BJ (cell line): ENCODE measurements at regions not wholly inside any gene's neighbourhood (a gene's known extent, or its start where the extent isn't known, plus 50 kb on each side); places are given as distances from the start of the nearest gene placed in this dataset.

ENCODE experiments used
- CTCF ChIA-PET: fragments of 350-600 bp; formaldehyde crosslinking; extraction: SDS; loops from one replicate; lab custom pipeline; 2021; ENCODE audit warnings: antibody characterized with exemption, inconsistent platforms; lab: Yijun Ruan, JAX
- POLR2A ChIA-PET: fragments of 300-600 bp; sonication (Branson Sonifier 250); formaldehyde crosslinking; extraction: SDS; loops from one replicate; lab custom pipeline; 2021; ENCODE audit warnings: antibody characterized with exemption; lab: Charles Lee
- DNase-seq: peaks from one replicate; pipeline ENCODE4 v3.0.0-alpha.2; 2011; ENCODE audit warnings: low read depth
- H3K27me3 ChIP-seq: 2 replicates; pipeline ENCODE4 v1.6.0; 2011; ENCODE audit warnings: low read length; ENCODE audit not compliant: control insufficient read depth, insufficient read depth
- H3K36me3 ChIP-seq: 2 replicates; pipeline ENCODE4 v1.5.1; 2011; ENCODE audit warnings: low read length; ENCODE audit not compliant: control insufficient read depth, insufficient read depth
- H3K4me3 ChIP-seq: 2 replicates; pipeline ENCODE4 v1.5.1; 2011; ENCODE audit warnings: low read depth, mild to moderate bottlenecking, control low read depth, low read length
- TF ChIP-seq, protein P1 (sequence below): IDR thresholded peaks from 2 replicates; pipeline ENCODE4 v1.5.1; 2011; ENCODE audit warnings: low read depth, mild to moderate bottlenecking, control low read depth, inconsistent platforms, low read length, moderate library complexity; ENCODE audit not compliant: insufficient read depth

DNA sequence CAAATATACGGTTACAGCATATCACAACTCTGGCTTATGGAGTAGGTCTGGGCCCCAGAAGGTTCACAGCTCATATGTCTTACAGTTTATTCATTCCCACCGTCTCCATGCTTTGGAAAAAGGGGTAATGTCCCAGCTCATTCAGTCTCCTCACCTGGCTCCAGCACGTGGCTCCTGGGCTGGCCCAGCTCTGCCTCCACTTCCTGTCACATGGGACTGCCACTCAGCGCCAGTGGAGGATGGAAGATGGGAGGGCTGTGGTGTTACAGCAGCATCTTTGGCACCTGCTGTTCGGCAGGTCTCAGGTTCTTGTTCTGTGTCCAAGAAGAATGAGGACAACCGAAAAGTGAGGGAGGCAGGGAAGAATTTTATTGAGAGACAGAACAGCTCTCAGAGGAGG lies 216.3 kb upstream of the ATXN7L3B start:
- TF ChIP-seq, protein P1, sequence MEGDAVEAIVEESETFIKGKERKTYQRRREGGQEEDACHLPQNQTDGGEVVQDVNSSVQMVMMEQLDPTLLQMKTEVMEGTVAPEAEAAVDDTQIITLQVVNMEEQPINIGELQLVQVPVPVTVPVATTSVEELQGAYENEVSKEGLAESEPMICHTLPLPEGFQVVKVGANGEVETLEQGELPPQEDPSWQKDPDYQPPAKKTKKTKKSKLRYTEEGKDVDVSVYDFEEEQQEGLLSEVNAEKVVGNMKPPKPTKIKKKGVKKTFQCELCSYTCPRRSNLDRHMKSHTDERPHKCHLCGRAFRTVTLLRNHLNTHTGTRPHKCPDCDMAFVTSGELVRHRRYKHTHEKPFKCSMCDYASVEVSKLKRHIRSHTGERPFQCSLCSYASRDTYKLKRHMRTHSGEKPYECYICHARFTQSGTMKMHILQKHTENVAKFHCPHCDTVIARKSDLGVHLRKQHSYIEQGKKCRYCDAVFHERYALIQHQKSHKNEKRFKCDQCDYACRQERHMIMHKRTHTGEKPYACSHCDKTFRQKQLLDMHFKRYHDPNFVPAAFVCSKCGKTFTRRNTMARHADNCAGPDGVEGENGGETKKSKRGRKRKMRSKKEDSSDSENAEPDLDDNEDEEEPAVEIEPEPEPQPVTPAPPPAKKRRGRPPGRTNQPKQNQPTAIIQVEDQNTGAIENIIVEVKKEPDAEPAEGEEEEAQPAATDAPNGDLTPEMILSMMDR, result no peak
- ChIA-PET CTCF (interaction anchor here (0.9 kb wide), 1 partner anchor 15 kb away, joined by 3 read pairs; no protein-coding TSS in a partner anchor), POLR2A (no interaction called here)
- no peak overlapping the region for H3K4me3 ChIP-seq
- no peaks in the 10 kb centered on the region for H3K27me3 ChIP-seq
- no peaks in the 10 kb centered on the region for H3K36me3 ChIP-seq
- DNase-seq, result no peak

DNA sequence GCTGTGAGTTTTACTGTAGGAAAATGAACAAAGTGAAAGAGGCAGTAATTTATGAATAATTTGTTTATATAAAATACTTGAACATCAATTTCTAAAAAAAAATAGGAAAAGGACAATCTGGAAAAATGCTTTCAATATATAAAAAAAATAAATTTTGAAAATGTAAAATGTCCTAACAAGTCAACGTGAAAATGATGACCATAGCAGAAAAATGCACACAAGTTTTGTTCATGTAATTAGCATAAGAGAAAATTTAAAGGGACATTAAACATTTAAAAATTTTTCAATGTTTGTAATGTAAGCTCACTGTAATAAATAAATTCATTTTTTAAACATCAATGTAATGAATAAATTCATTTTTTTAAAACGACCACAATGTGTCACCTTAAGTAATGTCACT lies 214.8 kb upstream of the ATXN7L3B start:
- POLR2A ChIA-PET, result no interaction called here
- Histone ChIP-seq H3K27me3 (no peaks in the 10 kb centered on the region), H3K4me3 (no peak overlapping the region), H3K36me3 (no peaks in the 10 kb centered on the region)
- CTCF ChIA-PET, result no interaction called here
- TF ChIP-seq, protein P1, result no peak
- DNase-seq, result no peak

DNA sequence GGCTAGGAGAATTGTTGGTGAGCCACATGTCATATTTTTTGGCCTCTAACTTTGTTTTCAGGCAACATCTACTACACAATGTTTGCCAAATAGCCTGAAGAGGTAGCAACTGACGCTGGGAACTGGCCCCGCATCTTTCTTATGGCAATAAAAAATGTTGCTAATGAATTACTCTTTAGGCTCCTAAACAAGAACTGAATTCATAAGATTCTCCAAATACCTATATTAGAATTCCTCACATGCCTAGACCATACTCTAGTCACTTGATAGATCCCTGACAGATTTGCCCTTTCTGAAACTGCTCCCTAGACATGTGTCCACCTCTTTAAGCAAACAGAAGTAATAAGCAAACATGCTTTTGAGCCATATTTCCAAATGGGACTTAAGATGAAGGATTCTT lies 209.0 kb upstream of the ATXN7L3B start:
- no peak for DNase-seq
- ChIA-PET POLR2A (no interaction called here), CTCF (no interaction called here)
- TF ChIP-seq, protein P1, result no peak
- Histone ChIP-seq H3K36me3 (no peaks in the 10 kb centered on the region), H3K27me3 (no peaks in the 10 kb centered on the region), H3K4me3 (no peak overlapping the region)

DNA sequence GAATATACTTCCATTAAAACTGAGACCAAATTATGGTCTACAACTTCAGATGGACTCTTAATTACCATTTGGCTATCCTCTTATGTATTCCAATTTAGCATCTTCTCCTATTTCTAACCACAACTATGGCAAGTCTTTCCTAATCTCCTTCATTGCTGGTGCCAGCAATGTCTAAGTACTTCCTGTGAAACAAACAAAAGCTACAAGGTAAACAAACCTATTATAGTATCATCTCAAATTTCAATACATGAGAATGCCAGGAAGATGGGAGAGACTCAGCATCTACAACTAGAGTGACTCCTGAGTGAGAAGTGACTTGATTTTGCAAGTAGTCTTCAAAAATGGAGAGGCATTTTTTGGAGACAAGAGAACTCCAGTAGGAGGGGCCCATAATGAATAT lies 202.9 kb upstream of the ATXN7L3B start:
- no peak overlapping the region for H3K4me3 ChIP-seq
- no peaks in the 10 kb centered on the region for H3K27me3 ChIP-seq
- ChIA-PET CTCF (no interaction called here), POLR2A (no interaction called here)
- TF ChIP-seq, protein P1, result no peak
- DNase-seq, result no peak
- no peaks in the 10 kb centered on the region for H3K36me3 ChIP-seq

DNA sequence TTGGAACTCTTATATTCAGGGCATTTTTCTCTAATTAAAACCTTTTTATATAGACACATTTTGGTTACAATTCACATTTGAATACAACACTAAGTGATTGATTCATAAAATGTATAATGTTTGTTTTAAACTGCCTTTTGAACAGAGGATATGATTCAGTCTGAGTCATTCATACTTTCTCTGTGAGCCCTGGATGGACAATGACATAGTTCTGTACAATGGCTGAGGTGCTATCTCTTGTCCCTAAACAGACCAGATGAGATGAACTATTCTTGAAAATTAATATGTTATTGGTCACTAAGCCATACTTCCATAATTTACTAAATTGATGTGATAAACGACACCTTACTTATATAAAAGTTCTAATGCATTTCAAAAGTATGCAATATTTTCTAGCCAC lies 199.7 kb upstream of the ATXN7L3B start:
- CTCF ChIA-PET, result no interaction called here
- Histone ChIP-seq H3K4me3 (no peak overlapping the region), H3K27me3 (no peaks in the 10 kb centered on the region), H3K36me3 (no peaks in the 10 kb centered on the region)
- POLR2A ChIA-PET, result no interaction called here
- TF ChIP-seq, protein P1, result no peak
- no peak for DNase-seq
